Osteocyte (in vitro differentiated cells): ENCODE measurements at regions not wholly inside any gene's neighbourhood (a gene's known extent, or its start where the extent isn't known, plus 50 kb on each side); places are given as distances from the start of the nearest gene placed in this dataset.
A peak's percentile ranks its signal among the peaks of the same experiment; 100 is the strongest.

Experiments
- DNase-seq: peaks from one replicate; pipeline ENCODE4 v3.0.0; 2021; ENCODE audit warnings: mixed read lengths; ENCODE audit not compliant: unreplicated experiment; ENCODE audit errors: extremely low spot score
- H3K27ac Mint-ChIP-seq: one replicate; pipeline ENCODE4 v1.8.0; 2021; ENCODE audit warnings: mild to moderate bottlenecking, mixed read lengths; ENCODE audit not compliant: unreplicated experiment
- H3K27me3 Mint-ChIP-seq: one replicate; pipeline ENCODE4 v1.8.0; 2021; ENCODE audit warnings: mixed read lengths; ENCODE audit not compliant: unreplicated experiment
- H3K36me3 Mint-ChIP-seq: one replicate; pipeline ENCODE4 v1.8.0; 2021; ENCODE audit warnings: mixed read lengths; ENCODE audit not compliant: unreplicated experiment
- H3K4me1 Mint-ChIP-seq: one replicate; pipeline ENCODE4 v1.8.0; 2021; ENCODE audit warnings: mixed read lengths; ENCODE audit not compliant: unreplicated experiment
- H3K4me3 Mint-ChIP-seq: one replicate; pipeline ENCODE4 v1.8.0; 2021; ENCODE audit warnings: mild to moderate bottlenecking, moderate library complexity, mixed read lengths; ENCODE audit not compliant: unreplicated experiment
- H3K9me3 Mint-ChIP-seq: one replicate; pipeline ENCODE4 v1.8.0; 2021; ENCODE audit warnings: mixed read lengths; ENCODE audit not compliant: unreplicated experiment
- TF ChIP-seq, protein P1 (sequence below): fragments of 200-600 bp; sonication (generic); IDR thresholded peaks from 2 replicates; pipeline ENCODE4 v1.5.0; 2021; ENCODE audit warnings: antibody characterized with exemption, mild to moderate bottlenecking, moderate library complexity

DNA sequence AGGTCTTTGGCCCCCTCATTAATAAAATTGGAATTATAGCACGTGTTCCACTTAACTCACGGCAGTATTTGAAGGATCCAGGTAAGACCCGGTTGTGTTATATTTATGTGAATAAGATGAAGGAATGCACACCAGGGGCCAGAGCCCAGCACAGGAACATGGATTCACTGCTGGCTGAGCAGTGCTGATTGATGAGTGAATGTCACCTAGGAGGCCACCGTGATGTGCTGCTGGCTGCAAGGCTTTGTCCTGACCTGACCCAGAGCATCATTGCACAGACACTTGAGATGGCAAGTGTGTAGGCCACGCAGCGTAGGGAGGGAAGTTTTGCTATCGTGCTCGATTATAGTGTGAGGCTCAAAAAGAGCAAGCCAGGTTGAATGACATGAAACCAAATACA is 350.7 kb upstream of the MGMT start:
- DNase-seq: no peak
- no peaks in the 10 kb centered on the region for H3K36me3 Mint-ChIP-seq
- peaks cover 23% of the 10 kb centered on the region for H3K9me3 Mint-ChIP-seq

DNA sequence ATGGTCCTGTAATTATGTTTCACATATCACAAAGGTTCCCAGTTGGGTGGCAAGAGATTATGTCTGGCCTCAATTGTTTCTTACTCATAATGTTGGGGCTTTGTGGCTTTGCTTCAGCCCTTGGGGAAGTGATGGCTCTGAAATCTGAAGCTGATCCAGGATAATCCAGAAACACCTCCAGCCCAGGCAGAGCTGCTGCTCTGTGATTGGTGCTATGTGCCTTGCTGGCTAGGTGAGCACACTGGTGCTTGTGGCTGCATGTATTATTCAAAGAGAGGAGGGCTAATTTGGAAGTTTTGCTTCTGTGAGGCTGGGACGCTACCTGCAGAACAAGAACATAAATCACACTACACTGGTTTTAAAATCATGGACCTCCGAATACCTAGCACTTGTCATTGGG is 346.6 kb upstream of the MGMT start:
- Mint-ChIP-seq H3K36me3 (no peaks in the 10 kb centered on the region), H3K4me3 (no peak overlapping the region), H3K27me3 (no peaks in the 10 kb centered on the region), H3K27ac (no peak overlapping the region), H3K9me3 (peaks cover 18% of the 10 kb centered on the region), H3K4me1 (no peaks in the 10 kb centered on the region)
- TF ChIP-seq, protein P1, sequence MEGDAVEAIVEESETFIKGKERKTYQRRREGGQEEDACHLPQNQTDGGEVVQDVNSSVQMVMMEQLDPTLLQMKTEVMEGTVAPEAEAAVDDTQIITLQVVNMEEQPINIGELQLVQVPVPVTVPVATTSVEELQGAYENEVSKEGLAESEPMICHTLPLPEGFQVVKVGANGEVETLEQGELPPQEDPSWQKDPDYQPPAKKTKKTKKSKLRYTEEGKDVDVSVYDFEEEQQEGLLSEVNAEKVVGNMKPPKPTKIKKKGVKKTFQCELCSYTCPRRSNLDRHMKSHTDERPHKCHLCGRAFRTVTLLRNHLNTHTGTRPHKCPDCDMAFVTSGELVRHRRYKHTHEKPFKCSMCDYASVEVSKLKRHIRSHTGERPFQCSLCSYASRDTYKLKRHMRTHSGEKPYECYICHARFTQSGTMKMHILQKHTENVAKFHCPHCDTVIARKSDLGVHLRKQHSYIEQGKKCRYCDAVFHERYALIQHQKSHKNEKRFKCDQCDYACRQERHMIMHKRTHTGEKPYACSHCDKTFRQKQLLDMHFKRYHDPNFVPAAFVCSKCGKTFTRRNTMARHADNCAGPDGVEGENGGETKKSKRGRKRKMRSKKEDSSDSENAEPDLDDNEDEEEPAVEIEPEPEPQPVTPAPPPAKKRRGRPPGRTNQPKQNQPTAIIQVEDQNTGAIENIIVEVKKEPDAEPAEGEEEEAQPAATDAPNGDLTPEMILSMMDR: no peak
- peak; percentile 19 for DNase-seq

More for the DNA sequence above, 350.7 kb upstream of the MGMT start:
- H3K4me1 Mint-ChIP-seq: no peaks in the 10 kb centered on the region
- TF ChIP-seq, protein P1: no peak
- no peak overlapping the region for H3K27ac Mint-ChIP-seq
- no peaks in the 10 kb centered on the region for H3K27me3 Mint-ChIP-seq
- no peak overlapping the region for H3K4me3 Mint-ChIP-seq

DNA sequence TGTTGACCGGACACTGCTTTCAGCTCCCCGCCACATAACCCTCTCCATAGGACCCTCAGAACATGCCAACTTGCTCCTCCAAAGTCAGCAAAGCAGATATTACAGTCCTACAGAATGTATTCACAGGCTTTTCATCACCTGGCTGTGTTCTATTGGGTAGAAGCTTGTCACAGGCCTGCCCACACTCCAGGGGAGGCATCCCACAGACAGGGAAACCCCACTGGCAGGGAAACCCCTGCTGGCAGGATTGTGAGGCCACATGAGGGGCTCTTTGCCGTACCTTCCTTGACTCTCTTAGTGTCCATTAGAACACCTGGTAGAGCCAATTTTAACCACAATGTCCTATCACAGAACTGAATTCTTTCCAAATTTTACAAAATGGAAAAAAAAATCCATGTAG is 344.2 kb upstream of the MGMT start:
- Mint-ChIP-seq H3K4me1 (no peaks in the 10 kb centered on the region), H3K36me3 (no peaks in the 10 kb centered on the region), H3K4me3 (no peak overlapping the region), H3K9me3 (peaks cover 12% of the 10 kb centered on the region), H3K27me3 (no peaks in the 10 kb centered on the region), H3K27ac (no peak overlapping the region)
- DNase-seq: peak; percentile 72
- TF ChIP-seq, protein P1: no peak

DNA sequence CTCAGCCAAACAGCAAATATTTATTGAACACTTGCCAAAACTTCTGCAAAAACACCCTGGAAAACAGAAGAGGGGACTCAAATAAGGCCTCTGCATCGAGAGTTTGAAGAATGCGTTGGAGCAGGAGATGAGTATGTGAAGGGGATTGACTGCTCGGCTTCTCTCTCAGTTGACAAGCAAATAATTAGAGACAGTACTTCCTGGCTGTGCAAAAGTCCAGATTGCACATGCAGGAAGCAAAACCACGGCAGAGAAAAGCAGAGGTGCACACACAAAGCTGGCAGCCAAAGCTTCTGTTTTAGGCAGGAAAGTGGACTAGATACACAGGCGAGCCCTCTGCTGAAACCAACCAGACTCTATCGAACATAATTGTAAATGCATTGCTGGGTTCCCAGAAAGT is 343.6 kb upstream of the MGMT start:
- Mint-ChIP-seq H3K36me3 (no peaks in the 10 kb centered on the region), H3K9me3 (peaks cover 10% of the 10 kb centered on the region), H3K4me1 (no peaks in the 10 kb centered on the region), H3K27me3 (no peaks in the 10 kb centered on the region), H3K4me3 (no peak overlapping the region), H3K27ac (no peak overlapping the region)
- DNase-seq: peak; percentile 40
- TF ChIP-seq, protein P1: no peak

DNA sequence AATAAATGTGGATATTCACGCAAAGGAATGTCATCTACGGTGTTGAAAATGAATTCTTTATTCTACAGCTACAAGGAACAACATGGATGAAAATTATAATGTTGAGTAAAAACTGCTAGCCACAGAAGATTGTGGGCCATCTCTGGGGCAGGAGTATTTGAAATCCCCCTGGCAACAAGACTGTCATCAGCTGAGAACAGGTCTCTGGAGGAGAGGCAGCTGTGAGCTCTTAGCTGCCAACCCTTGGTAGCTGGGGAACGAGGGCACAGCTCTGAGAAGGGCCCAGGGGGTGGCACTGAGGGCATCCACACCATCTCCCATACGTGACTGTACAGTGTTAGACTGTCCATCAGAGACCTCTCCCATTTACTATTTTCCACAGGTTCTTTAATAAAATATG is 340.1 kb upstream of the MGMT start:
- Mint-ChIP-seq H3K9me3 (peaks cover 4% of the 10 kb centered on the region), H3K27ac (no peak overlapping the region), H3K4me3 (no peak overlapping the region), H3K36me3 (no peaks in the 10 kb centered on the region), H3K27me3 (no peaks in the 10 kb centered on the region), H3K4me1 (no peaks in the 10 kb centered on the region)
- TF ChIP-seq, protein P1: no peak
- DNase-seq: no peak
